ENCODE measurements at regions not wholly inside any gene's neighbourhood (a gene's known extent, or its start where the extent isn't known, plus 50 kb on each side); places are given as distances from the start of the nearest gene placed in this dataset.
"Not testable (repeated sequence)": the region's sequence is repeated elsewhere in the genome, so short reads cannot be mapped to it uniquely, and the experiment has no call there.

DNA sequence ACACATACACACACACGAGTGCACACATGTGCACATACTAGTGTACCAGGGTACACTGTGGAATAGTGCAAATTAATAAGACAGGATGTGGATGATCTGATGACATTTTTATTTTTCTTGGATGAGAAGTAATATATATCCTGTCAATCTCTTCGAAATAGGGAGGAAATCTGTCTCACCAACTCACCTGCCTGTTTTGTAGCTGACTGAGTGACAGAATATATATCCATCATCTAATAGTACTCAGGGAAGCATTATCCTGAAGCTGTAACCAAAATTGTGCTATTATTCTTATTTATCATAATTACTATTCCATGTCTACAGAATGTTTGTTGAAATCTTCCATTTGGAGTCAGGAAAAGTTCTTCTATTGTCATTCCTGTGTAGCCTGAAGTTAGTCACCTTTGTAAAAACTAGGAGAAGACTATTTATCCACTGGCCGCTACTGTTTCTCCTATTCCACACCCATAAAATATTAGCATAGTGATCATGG is 888.0 kb downstream of the TRAM1L1 start:
- H3K4me3 ChIP-seq = no peak overlapping the region
- H3K27me3 ChIP-seq = no peaks in the 10 kb centered on the region
- H3K4me1 ChIP-seq = no peaks in the 10 kb centered on the region
- no peak overlapping the region for H3K27ac ChIP-seq
- intact Hi-C loops (cut with DNase I; ENCODE audit: low total_unique reads) = no loop called here
- WGBS, 2 donors = 87 to 92% methylated on average over 3 of the region's 3 CpGs
- H3K36me3 ChIP-seq (ENCODE audit: low read depth, missing control alignments) = no peaks in the 10 kb centered on the region
- TF ChIP-seq, protein P1, sequence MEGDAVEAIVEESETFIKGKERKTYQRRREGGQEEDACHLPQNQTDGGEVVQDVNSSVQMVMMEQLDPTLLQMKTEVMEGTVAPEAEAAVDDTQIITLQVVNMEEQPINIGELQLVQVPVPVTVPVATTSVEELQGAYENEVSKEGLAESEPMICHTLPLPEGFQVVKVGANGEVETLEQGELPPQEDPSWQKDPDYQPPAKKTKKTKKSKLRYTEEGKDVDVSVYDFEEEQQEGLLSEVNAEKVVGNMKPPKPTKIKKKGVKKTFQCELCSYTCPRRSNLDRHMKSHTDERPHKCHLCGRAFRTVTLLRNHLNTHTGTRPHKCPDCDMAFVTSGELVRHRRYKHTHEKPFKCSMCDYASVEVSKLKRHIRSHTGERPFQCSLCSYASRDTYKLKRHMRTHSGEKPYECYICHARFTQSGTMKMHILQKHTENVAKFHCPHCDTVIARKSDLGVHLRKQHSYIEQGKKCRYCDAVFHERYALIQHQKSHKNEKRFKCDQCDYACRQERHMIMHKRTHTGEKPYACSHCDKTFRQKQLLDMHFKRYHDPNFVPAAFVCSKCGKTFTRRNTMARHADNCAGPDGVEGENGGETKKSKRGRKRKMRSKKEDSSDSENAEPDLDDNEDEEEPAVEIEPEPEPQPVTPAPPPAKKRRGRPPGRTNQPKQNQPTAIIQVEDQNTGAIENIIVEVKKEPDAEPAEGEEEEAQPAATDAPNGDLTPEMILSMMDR (IDR thresholded peaks at IDR 0.05) = no peak
- no peak for TF ChIP-seq POLR2A (IDR thresholded peaks at IDR 0.05)
- DNase-seq = no peak
- H3K9me3 ChIP-seq = no peaks in the 10 kb centered on the region

DNA sequence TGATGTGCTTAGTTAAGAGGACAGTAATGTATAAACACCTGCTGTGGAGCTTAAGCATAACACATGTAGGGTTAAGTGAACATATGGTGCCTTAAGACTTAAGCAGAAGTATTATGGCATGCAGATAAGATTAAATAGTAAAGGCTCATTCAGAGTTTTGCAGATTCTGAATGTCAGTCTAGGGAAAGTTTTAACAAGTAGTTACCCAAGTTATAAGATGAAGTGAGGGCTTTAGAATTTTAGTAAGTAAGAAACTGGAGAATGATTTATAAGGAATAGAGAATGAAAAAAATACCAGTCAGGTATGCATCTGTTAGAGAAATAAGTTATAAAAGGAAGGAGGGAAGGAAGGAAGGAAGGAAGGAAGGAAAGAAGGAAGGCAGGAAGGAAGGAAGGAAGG is 902.1 kb downstream of the TRAM1L1 start:
- H3K27ac ChIP-seq = no peak overlapping the region
- no peaks in the 10 kb centered on the region for H3K36me3 ChIP-seq (ENCODE audit: low read depth, missing control alignments)
- H3K27me3 ChIP-seq = no peaks in the 10 kb centered on the region
- intact Hi-C loops (cut with DNase I; ENCODE audit: low total_unique reads) = no loop called here
- no peaks in the 10 kb centered on the region for H3K9me3 ChIP-seq
- TF ChIP-seq, protein P1 (IDR thresholded peaks at IDR 0.05) = no peak
- H3K4me1 ChIP-seq = no peaks in the 10 kb centered on the region
- no peak overlapping the region for H3K4me3 ChIP-seq
- no peak for DNase-seq

DNA sequence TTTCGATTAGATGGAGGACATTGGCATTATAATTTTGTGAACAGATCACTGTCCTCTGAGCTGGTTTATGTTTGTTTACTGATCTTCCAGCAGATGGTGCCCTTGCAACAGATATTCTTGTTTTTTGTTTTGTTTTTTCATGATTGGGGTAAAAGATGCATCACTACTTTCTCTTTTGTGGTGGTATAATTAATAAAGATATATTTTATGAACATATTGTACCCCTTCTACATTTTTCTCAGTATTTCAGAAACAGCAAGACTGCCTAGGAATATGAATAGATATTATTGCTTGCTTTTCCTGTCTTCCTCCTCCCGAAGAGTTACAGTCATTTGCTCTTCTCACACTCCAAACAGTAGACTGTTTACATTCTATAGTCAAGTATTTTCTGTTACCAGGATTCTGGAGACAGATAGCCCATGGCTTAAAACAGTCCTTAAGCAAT is 905.2 kb downstream of the TRAM1L1 start:
- intact Hi-C loops (cut with DNase I; ENCODE audit: low total_unique reads) = no loop called here
- no peaks in the 10 kb centered on the region for H3K27me3 ChIP-seq
- 38 to 55% methylated on average over 2 of the region's 2 CpGs for WGBS, 2 donors
- TF ChIP-seq, protein P1 (IDR thresholded peaks at IDR 0.05) = peak in 2 of 3 experiments; percentile 9 to 24
- TF ChIP-seq POLR2A (IDR thresholded peaks at IDR 0.05) = no peak
- H3K27ac ChIP-seq = no peak overlapping the region
- H3K4me1 ChIP-seq = no peaks in the 10 kb centered on the region
- DNase-seq = no peak
- H3K36me3 ChIP-seq (ENCODE audit: low read depth, missing control alignments) = no peaks in the 10 kb centered on the region
- no peaks in the 10 kb centered on the region for H3K9me3 ChIP-seq
- H3K4me3 ChIP-seq = no peak overlapping the region

DNA sequence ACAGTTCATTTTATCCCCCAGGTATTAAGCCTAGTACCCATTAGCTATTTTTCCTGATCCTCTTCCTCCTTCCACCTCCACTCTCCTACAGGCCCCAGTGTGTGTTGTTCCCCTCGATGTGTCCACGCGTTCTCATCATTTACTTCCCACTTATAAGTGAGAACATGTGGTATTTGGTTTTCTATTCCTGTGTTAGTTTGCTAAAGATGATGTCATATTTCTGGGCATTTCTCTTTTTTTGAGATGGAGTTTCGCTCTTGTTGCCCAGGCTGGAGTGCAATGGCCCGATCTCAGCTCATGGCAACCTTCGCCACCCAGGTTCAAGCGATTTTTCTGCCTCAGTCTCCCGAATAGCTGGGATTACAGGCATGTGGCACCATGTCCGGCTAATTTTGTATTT is 934.0 kb downstream of the TRAM1L1 start:
- H3K36me3 ChIP-seq (ENCODE audit: low read depth, missing control alignments); intact Hi-C loops (cut with DNase I; ENCODE audit: low total_unique reads); H3K27ac ChIP-seq; H3K9me3 ChIP-seq; DNase-seq; H3K4me3 ChIP-seq; H3K27me3 ChIP-seq; H3K4me1 ChIP-seq: not testable (repeated sequence)
- WGBS, 2 donors = 93 to 95% methylated on average over 9 of the region's 9 CpGs

DNA sequence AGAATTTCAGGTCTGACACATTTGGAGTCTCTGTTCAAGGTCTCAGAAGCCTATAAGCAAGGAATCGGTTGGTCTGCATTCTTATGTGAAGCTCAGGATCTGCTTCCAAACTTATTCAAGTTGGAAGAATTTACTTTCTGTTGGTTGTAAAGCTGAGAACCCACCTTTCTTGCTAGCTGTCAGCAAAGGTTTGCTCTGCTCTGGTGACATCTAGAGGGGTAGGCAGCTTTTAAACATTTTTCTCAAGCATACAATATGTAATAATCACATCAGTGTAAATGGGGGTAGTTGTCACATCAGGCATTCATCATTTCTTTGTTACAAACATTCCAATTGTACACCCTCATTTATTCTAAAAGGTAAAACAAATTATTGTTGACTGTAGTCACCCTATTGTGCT is 935.2 kb downstream of the TRAM1L1 start:
- intact Hi-C loops (cut with DNase I; ENCODE audit: low total_unique reads) = no loop called here
- no peaks in the 10 kb centered on the region for H3K4me1 ChIP-seq
- H3K9me3 ChIP-seq = no peaks in the 10 kb centered on the region
- no peak for DNase-seq
- H3K27ac ChIP-seq = no peak overlapping the region
- no peaks in the 10 kb centered on the region for H3K27me3 ChIP-seq
- 83 to 92% methylated on average over 1 of the region's 1 CpG for WGBS, 2 donors
- TF ChIP-seq POLR2A (IDR thresholded peaks at IDR 0.05) = no peak
- TF ChIP-seq, protein P1 (IDR thresholded peaks at IDR 0.05) = no peak
- no peaks in the 10 kb centered on the region for H3K36me3 ChIP-seq (ENCODE audit: low read depth, missing control alignments)
- no peak overlapping the region for H3K4me3 ChIP-seq
